ENCODE measurements at regions not wholly inside any gene's neighbourhood (a gene's known extent, or its start where the extent isn't known, plus 50 kb on each side); places are given as distances from the start of the nearest gene placed in this dataset.

GRCh38 chr13:68350554-68350953 lies 1120.4 kb upstream of the PCDH9 start:
- H3K27ac ChIP-seq (ENCODE audit: low read depth, low read length) = no peak overlapping the region
- H3K18ac ChIP-seq (ENCODE audit: extremely low read depth, low read length) = no peak overlapping the region

More at GRCh38 chr13:68350554-68350953, 1120.4 kb upstream of the PCDH9 start:
- Histone ChIP-seq H3K14ac (ENCODE audit: insufficient read length) (no peak overlapping the region), H3K4me3 (ENCODE audit: extremely low read depth in 1 of 4, insufficient read depth in 2 of 4, low read depth in 3 of 4, low read length in 4 of 4) (no peak overlapping the region), H3K23ac (ENCODE audit: insufficient read length) (no peak overlapping the region), H2BK120ac (replicated peaks; ENCODE audit: low read depth, low read length) (no peak overlapping the region), H3K4ac (replicated peaks; ENCODE audit: insufficient read length, low read depth, low read length) (no peak overlapping the region), H3K36me3 (ENCODE audit: control insufficient read depth in 2 of 4, insufficient read depth in 4 of 4, low read length in 3 of 4) (no peaks in the 10 kb centered on the region), H4K20me1 (replicated peaks in 1 of 2; ENCODE audit: control insufficient read depth in 1 of 2, insufficient read depth in 2 of 2, low read length in 2 of 2) (no peaks in the 10 kb centered on the region), H3K4me2 (ENCODE audit: insufficient read depth in 1 of 2, low read depth in 2 of 2, low read length in 2 of 2) (no peak overlapping the region), H2AFZ (ENCODE audit: low read length) (no peak overlapping the region), H2BK5ac (ENCODE audit: low read depth, low read length) (no peak overlapping the region), H2AK5ac (ENCODE audit: low read depth, low read length) (no peak overlapping the region), H3K79me2 (ENCODE audit: control insufficient read depth in 1 of 2, insufficient read depth in 2 of 2, low read length in 2 of 2) (no peaks in the 10 kb centered on the region), H3K23me2 (ENCODE audit: low read depth, low read length) (no peaks in the 10 kb centered on the region), H2BK12ac (ENCODE audit: low read depth, low read length) (no peak overlapping the region), H3K56ac (replicated peaks; ENCODE audit: insufficient read length, low read depth, low read length) (no peak overlapping the region), H3K4me1 (replicated peaks in 1 of 4; ENCODE audit: control insufficient read depth in 3 of 4, insufficient read depth in 4 of 4, low read length in 3 of 4) (no peaks in the 10 kb centered on the region), H3K9ac (replicated peaks in 1 of 4; ENCODE audit: extremely low read depth in 1 of 4, low read depth in 3 of 4, low read length in 3 of 4) (no peak overlapping the region), H3K79me1 (ENCODE audit: low read depth, low read length) (no peaks in the 10 kb centered on the region), H3K9me3 (ENCODE audit: insufficient read depth in 2 of 2, low read depth in 1 of 2, low read length in 1 of 2) (no peaks in the 10 kb centered on the region), H2BK20ac (ENCODE audit: low read length) (no peak overlapping the region), H4K5ac (ENCODE audit: insufficient read length, low read depth, low read length) (no peak overlapping the region), H2BK15ac (ENCODE audit: low read length) (no peak overlapping the region), H4K91ac (replicated peaks; ENCODE audit: insufficient read length, low read length) (no peak overlapping the region), H4K8ac (ENCODE audit: extremely low read depth, insufficient read depth, low read length) (no peak overlapping the region), H3K27me3 (replicated peaks in 1 of 4; ENCODE audit: control insufficient read depth in 3 of 4, extremely low read depth in 1 of 4, insufficient read depth in 3 of 4, low read length in 3 of 4) (peaks cover 0 to 1% (median 0%) of the 10 kb centered on the region in 4 experiments; a peak in 1 of 7 replicates)
- DNase-seq (ENCODE audit: low read depth in 1 of 2, low spot score in 2 of 2) (no peak), FAIRE-seq (no peak)
- CTCF ChIA-PET (ENCODE audit: partially characterized antibody) = no interaction called here
- POLR2A ChIA-PET (ENCODE audit: partially characterized antibody) = no interaction called here
- 90% methylated on average over 2 of the region's 2 CpGs; no CpG with 5 or more reads in 1 of the 2 experiments for WGBS, 2 experiments (ENCODE audit: extremely low coverage in 1 of 2, insufficient coverage in 1 of 2, insufficient read length in 1 of 2, insufficient replicate concordance in 2 of 2, low coverage in 1 of 2, low lambda C conversion rate in 2 of 2, missing lambda C conversion rate in 1 of 2)
- TF ChIP-seq RXRA (IDR thresholded peaks at IDR 0.05; ENCODE audit: insufficient read depth, low read depth, low read length) (no peak), CREB1 (IDR thresholded peaks at IDR 0.05) (no peak)
- TF ChIP-seq, protein P1, sequence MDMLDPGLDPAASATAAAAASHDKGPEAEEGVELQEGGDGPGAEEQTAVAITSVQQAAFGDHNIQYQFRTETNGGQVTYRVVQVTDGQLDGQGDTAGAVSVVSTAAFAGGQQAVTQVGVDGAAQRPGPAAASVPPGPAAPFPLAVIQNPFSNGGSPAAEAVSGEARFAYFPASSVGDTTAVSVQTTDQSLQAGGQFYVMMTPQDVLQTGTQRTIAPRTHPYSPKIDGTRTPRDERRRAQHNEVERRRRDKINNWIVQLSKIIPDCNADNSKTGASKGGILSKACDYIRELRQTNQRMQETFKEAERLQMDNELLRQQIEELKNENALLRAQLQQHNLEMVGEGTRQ (IDR thresholded peaks at IDR 0.05; ENCODE audit: low read length) = no peak

Data from H1 (cell line).